NCI-H345 treated with DMSO at 0.1 percent for 48 hours (cell line): ENCODE measurements at regions not wholly inside any gene's neighbourhood (a gene's known extent, or its start where the extent isn't known, plus 50 kb on each side); places are given as distances from the start of the nearest gene placed in this dataset.

Source experiments
- DNase-seq: peaks from one replicate; lab custom pipeline; 2025; ENCODE audit not compliant: unreplicated experiment; lab: John Stamatoyannopoulos, UW

DNA sequence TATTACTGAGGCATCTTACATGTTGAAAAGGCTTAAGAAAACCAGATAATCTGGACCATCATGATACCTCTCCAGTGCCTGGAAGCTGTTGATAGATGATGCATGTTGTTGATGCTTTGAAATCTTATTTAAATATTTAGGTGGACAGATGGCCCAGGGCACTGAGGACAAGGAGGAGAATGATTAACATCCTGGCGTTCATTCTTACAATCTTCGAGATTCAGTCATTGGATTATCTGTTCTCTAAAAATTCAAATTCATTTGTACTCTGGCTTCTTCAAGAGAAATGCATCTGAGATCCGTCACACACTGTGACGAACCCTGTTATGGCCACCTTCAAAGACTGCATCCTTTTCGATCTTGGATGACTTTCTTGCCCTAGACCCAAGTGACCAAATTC, 121.3 kb upstream of the IGF1 start:
- no peak for DNase-seq

DNA sequence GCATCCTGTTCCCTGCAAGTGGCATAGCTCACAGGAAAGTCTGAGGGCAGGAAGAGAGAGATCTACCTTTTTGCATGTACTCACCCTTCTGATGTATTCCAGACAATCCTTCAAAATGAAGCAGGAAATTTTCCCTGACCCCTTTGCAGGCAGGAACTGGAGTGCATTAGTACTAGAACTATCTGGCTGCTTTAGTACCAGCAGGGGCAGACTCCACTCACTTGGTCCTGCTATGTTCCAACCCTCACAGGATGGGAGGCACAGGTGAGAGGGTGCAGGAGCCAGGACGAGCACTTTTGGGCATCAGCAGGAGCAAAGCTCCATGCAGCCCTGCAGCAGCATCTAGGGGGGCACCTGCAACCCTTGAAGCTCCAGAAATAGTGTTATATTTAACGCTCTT, 116.3 kb upstream of the IGF1 start:
- DNase-seq, result no peak

DNA sequence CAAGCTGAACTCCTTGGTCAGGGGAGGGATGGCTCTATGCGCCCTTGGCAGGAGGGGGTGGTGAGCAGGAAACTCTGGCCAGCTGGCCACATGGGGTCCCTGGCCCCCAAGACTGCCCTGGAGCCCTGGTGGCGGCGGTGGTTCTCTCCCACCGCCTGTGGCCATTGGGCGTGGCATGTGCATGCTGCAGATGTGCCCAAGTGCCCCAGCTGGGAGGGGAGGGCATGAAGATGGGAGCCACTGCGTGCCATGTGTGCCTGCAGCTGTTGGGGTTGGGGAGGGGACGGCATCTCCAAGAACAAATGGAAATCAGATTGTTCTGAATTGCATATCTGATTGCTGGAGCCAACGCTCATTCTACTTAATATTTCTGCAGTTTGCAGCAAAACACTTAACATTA, 115.7 kb upstream of the IGF1 start:
- DNase-seq, result no peak

DNA sequence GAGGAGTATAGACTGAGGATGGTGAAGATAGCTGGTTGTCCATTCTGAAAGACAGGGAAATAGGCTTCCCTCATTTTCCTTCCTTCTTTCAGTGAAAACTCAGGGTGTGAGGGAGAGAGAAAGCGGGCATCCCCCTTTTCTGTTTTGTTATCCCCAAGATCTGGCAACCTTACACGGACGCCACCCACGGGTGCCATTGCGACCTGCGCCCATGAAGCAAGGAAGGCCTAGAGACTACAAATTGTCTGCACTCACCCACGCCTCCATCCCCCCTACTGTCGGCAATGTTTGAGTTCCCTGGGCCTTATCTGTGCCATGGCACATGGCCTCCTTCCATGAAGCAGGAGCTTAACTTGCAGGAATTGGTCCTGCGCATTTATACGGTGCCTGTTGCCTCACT, 115.0 kb upstream of the IGF1 start:
- no peak for DNase-seq

DNA sequence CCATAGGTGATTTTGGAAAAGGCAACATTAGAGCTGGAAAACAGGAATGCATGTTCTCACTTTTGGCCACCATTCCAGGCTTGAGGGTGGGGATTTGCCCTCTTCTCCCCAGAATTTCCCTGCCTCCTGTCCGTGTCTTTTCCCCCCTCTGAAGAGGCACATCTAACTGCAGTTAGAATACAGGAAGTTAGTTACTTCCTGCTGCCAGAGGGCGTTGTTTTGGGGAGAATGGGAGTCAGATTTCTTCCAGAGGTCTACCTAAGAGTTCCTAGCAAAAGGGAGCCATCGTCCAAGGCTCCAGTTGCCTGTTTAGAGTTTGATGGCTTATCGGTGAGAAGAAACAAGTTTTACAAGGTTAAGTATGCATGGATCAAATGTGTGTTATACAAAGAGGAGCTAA, 112.8 kb upstream of the IGF1 start:
- no peak for DNase-seq

DNA sequence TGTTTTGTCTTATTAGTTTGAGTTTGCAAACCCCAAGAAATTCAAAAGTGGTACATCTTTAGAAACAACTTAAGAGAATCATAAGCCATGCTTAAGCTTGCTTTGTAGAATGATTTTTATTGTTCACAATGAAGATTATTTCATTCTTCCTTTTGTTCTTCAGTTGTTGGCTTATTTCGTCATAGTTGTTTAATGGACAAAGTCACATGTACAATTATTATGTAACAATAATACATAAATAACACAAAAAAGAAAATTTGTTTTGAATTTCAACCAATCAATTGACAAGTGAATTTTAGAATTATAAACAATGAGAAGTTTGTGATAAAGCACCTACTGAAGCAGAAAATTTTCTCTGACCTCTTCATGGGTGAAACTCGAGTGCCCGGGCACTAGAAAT, 111.8 kb upstream of the IGF1 start:
- DNase-seq, result no peak

DNA sequence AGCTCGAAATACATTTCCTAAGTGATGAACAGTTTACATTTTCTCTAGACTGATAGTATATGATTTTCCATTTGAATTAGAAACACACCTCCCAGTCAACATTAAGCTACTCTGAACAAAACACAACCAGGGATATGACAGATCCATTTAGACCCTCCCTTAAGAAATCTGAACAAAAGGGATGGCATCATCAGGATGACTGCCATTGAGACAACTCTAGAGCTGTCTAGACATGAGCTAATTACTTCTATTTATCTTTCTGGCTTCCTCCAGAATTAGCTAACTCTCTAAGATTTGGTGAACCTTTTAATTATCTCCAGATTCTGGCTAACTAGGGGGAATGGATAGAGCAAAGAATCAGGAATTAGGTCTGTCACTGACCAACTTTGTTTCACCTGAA, 92.9 kb upstream of the IGF1 start:
- no peak for DNase-seq

DNA sequence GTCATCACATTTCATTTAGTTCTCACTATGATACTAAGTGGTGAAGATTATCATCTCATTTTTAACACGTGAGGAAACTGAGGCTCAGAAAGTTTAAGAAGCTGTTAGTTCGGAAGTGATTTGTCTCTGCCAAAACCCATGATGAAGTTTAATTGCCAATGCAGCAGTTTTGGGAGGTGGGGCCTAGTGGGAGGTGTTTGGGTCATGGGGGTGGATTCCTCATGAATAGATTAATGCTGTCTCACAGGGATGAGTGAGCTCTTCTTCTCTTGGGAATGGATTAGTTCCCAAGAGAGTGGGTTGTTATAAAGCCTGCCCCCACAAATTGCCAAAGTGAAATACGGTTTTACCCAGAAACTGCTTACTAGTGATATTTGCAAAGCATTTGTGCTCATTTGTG, 91.5 kb upstream of the IGF1 start:
- DNase-seq, result no peak

DNA sequence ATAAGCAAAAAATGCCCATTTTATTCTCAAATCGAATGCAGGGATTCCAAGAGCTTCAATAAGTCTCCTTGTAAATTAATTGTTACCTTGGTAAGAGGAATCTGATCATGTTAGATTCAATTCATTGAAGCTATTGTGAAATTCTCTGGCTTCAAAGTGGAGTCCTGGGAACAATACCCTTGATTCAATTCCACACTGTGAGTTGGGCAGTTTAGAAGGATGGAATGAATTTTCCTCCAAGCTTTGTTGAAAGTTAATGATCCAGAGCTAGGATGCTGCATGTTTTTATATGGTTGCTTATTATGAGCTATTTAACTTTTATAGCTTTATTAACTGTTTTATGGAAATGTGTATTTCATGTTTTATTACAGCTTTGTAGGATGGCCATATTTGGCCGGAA, 89.9 kb upstream of the IGF1 start:
- no peak for DNase-seq

DNA sequence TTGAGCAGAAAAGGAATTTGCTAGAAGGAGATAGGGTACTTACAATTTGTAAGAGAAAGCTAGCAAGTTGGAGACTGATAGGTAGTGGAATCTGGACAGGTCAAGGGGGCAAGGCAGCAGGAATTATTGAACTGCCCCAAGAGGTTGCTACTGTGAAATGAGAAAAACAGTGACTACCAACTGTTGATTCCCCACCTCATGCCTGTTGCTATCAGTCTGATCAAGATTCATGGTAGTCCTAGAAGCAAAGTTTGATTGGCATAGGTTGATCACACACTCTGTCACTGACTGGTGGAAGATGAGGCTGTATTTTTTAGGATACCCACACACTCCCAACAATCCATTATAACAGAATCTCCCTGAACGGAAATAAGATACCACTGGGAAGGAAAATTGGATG, 89.4 kb upstream of the IGF1 start:
- DNase-seq, result no peak

DNA sequence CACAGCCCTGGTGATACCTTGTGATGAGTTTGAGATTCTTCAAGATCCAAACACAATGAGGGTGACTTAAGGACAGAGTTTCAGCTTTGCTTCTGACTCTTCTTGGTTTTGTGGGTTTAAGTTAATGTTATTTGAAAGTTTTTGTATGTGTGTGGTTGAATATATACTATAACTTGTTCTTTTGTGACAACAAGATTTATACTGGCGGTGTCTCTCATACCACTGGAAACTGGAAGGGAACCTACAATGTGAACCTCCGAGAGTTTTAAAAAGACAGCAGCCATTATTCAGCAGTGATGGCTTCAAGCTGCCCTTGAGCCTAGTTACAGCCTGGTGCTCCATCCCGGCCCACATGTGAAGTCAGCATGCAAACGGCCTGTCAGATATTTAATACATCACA, 87.9 kb upstream of the IGF1 start:
- DNase-seq, result no peak

DNA sequence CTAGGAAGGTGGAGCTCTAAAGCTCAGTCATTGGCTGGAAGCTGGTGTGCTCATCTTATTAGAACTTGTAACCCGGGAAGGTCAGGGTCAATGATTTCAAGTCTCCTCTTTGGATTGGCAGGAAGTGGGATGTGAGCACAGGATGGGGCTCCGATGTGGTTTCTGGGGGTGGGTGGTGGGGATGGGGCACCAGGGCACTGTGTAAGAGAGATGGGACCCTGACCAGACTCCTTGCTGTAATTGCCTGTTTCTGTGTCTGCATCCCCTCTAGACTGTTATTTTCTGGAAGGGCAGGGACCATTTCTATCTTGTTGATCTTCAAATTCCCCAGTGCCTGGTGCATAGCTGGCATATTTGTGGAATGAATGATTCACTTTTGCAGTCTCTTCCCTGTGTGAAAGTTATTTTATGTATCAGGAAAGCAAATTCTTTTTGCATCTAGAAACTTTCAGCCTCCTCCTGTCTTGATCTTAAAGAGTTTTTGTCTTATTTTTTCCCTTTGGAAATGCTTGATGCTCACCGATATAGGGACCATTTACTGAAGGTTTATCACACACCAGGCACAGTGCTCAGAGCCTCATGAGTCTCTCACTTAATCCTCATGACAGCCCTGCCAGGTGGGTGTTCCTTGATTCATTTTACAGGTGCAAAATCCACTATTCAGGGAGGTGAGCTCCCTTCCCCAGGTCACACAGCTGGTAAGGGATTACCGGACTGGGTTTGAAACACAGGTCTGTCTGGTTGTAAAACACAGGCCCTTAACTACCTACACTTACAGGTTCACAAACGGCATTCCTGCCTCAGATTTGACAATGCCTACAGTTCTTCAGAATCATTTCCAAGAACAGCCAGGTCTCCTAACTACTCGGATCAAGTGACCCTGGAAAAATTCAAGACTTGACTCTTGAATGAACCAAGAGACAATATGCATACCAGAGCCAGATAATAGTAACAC, 86.9 kb upstream of the IGF1 start:
- no peak for DNase-seq

DNA sequence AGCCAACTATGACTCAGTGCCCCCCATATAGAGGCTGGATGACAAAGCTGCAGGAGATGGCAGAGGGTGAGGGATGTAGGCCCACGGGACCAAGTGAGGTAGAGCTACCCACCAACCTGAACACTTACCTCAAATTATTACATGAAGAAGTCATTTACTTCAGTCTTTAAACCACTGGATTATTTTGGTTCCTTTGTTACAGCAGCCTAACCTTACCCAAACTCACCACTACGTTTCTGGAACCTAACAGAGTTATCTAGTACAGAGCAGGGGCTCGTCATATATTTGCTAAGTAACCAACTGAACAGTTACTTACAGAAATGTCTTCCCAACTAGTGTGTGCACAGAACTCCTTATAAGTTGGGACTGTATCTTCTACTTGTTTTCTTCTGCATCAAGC, 85.2 kb upstream of the IGF1 start:
- DNase-seq, result no peak

DNA sequence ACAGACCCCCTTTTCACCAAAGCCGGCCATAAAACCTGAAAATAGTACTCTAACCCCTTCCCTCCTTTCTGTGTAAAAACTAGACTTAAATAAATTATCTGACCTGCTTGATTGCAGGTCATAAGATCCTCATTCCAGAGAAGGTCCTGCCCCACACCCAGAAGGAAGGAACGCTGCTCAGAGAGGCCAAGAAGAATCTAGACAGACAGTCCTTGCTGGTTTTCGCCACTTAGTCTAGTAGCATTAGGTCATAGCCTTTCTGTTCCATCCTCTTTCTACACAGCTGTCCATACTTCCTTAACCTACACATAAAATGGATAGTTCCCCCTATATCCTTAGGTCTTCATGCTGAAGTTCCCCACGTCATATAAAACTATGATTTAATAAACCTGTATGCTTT, 83.7 kb upstream of the IGF1 start:
- DNase-seq, result no peak

DNA sequence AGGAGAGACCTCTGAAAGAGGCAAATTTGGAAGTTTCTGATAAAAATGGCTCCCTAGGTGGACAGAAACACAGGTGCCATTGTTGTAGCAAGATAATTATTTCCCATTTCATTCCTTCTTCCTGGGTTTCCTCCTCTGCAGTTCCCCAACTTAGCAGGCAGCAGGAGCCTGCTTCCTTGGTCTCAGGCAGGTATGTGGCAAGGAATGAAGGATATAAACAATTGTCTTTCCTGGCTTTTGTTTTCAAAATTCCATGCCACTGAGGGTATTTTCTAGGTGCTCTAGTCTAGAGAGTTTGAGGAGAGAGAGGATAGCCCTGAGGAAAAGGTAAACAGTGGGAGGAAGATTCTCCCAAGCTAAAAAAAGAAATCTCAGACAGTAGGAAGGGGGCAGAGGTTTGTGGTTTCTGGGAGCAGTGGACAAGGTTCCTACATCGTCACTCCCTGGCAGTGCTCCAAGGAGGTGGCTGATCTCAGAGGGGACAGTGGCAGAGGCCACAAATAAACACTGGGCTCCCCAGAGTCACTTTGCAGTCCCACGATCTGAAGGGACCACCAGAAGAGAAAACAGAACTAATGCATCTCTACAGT, 82.6 kb upstream of the IGF1 start:
- DNase-seq, result no peak

DNA sequence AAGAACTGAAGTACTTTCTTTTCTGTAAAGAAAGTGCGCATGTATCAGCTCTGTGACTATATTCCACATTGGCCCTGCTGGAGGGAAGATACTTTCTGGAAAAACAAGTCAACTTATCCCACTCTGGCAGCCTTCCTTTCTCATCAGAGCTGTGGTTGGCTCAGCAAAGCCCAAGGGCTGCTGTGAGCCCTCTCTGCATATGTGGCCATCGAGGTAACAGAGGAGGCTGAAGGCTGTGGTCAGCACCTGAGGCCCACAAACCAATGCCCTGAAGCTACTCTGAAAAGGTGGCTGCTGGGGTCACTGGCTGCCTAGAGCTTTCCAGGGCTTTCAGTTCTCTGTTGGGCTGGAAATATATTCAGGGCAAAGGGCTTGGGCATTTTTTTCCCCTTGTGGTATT, 70.8 kb upstream of the IGF1 start:
- no peak for DNase-seq

DNA sequence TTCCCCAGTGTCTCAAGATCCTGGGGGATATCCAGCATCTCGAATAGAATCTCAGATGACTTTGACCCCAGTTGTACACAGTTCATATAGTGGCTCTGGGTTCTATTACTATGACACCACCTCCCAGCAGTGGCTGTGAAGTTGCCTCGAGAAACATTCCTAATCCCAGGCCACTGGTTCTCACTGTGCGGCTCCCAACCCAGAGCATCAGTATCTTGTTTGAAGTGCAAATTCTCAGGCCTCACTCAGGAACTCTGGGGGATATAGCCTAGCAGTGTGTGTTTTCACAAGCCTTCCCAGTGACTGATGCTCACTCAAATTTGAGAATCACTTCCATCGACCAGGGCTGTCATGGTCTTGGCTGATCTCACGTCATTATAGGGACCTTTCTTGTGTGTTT, 69.3 kb upstream of the IGF1 start:
- DNase-seq, result no peak

DNA sequence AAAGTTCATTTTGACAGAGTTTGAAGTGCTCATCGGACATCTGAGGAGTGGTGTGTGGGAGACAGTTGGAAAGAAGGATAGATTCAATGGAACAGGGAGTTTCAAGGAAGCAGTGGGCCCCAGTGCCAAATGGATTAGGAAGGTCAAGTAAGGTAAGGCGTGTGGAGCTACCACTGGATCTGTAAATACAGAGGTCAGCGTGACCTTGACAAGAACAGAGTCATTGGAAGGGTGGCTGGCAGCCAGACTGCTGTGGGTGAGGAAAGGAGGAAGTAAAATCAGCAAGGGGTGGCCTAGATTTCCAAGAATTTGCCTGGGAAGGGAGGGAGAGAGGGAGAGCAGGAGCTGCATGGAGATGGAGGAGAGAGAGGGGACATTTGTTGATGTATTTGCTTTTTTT, 68.2 kb upstream of the IGF1 start:
- no peak for DNase-seq

DNA sequence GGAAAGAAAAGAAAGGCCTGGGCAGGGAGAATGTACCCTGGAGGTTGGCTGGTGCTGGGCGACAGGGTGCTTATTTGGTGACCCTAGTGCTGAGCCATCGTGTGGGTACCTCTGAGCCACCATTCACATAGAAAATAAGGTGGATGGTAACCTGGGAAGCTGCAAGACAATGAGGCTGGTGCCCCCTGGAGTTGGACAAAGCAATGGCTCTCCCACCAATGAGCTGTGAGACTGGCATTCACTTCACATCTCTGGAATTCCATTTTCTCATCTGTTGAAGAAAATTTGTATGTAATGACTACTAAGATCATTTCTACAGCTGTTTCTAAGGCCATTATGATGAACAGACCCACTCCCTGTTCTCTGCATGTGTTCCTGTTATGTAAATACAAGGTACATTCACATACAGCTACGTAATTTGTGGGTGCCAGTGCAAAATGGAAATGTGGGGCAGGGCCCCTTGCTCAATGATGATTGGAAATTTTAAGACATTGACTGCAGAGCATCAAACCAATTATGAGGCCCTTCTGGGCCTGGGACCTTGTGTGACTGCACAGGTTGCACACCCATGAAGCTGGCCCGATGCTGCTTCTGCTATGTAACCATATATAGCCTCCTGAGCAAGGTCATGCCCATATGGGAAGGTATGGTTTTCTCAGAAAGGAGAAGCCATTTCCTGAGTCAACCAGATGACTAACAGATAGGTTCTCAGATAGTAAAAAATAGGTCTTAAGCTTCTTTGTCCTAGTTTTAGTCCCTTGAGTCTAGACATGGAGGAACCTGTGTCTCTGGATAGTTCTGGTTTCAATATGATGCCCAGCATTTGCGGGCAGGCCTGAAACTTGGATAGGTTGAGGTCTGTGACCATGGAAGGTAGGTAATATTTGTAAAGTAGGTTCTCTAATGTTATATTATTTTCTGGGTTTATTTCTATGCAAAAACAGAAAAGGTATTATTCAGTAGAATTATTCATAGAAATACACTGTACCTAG, 63.4 kb upstream of the IGF1 start:
- DNase-seq, result no peak

DNA sequence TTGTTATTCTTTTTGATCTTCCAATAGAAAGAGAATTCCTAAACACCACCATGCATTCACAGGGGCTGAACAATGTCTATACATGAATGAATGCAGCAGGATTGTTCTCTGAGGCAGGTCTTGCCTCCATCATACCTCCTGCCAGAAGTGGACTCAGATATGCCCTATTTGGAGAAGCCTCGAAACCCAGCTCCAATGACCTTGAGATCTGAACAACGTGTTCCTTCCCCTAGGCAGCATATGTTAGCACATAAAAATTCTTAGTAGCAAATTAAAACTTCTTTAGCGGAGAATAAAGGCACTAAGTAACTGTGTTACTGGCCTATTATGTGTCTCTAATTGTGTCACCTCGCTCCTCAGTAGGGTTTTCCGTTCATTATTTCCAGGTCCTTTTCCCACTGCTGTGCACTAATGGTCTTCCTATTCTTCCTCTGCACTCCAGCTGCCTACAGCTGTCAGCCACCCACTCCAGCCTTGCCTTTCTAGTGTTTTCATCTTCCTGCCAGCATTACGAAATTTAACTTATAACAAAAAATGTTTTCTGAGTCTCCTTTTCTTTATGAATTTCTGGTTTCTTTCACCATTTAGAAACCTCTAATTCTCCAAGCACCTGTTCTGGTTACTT, 62.6 kb upstream of the IGF1 start:
- DNase-seq, result no peak

DNA sequence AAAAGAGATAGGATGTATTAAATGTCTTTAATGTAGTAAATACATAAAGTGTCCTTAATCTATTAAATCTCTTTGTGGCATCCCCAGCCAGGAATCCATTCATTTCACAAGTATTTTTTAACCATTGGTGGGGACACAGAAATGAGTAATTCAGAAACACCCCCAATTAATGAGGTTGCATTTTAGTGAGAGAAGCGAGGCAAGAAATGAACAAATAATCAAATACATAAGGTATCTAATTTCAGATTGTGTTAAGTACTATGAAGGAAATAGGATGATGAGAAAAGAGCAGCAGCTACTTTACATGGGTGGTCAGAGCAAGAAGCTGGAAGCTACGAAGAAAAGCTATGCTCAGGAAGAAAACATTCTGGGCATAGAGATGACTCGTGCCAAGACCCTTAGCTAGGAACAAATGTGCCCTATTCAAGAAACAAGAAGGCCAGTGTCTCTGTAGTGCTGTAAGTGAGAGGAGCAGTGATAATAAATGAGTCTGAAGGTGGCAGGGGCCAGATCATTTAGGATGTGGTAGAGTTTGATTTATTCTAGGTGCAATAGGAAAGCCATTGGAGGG, 60.5 kb upstream of the IGF1 start:
- no peak for DNase-seq
